ENCODE measurements at regions not wholly inside any gene's neighbourhood (a gene's known extent, or its start where the extent isn't known, plus 50 kb on each side); places are given as distances from the start of the nearest gene placed in this dataset.

GRCh38 chr4:23481566-23481965, 408.3 kb downstream of the PPARGC1A start:
- no peak for TF ChIP-seq POLR2A (IDR thresholded peaks at IDR 0.05; ENCODE audit: insufficient read depth in 1 of 2, low read depth in 2 of 2, low read length in 2 of 2)
- TF ChIP-seq ZMAT3 (CRISPR knock-in tag; conservative IDR thresholded peaks at IDR 0.05), result no peak
- no peak for TF ChIP-seq BHLHE40 (IDR thresholded peaks at IDR 0.05; ENCODE audit: low read length)
- TF ChIP-seq NR2F2 (IDR thresholded peaks at IDR 0.05; ENCODE audit: borderline replicate concordance, low read depth), result no peak
- no peak for TF ChIP-seq PAF1 (CRISPR knock-in tag; IDR thresholded peaks at IDR 0.05)
- no peak for TF ChIP-seq FOXA1 (IDR thresholded peaks at IDR 0.05)
- no peak for TF ChIP-seq FOXA1 (CRISPR knock-in tag; IDR thresholded peaks at IDR 0.05)
- no peak for TF ChIP-seq PRPF4 (IDR thresholded peaks at IDR 0.05; ENCODE audit: low read depth, low read length, poor library complexity, severe bottlenecking)
- no peak for TF ChIP-seq ZNF547 (CRISPR knock-in tag; IDR thresholded peaks at IDR 0.05)
- no peak for TF ChIP-seq FOXP4 (CRISPR knock-in tag; IDR thresholded peaks at IDR 0.05)
- TF ChIP-seq ZNF124 (CRISPR knock-in tag; IDR thresholded peaks at IDR 0.05), result no peak
- TF ChIP-seq EED (CRISPR knock-in tag; IDR thresholded peaks at IDR 0.05), result no peak
- no peak for TF ChIP-seq CTCF (CRISPR knock-in tag; IDR thresholded peaks at IDR 0.05)

Measured in HepG2 (cell line).